Left ventricle myocardium superior (tissue), 1 donor: ENCODE measurements at regions not wholly inside any gene's neighbourhood (a gene's known extent, or its start where the extent isn't known, plus 50 kb on each side); places are given as distances from the start of the nearest gene placed in this dataset.

Experiments
- ATAC-seq: fragments of 200-7000 bp; cut with Tn5 transposase; one replicate; pipeline ENCODE4 v1.9.1; 2020; ENCODE audit warnings: mild to moderate bottlenecking, moderate library complexity
- DNase-seq: peaks from one replicate; pipeline ENCODE4 v3.0.0-alpha.2; 2020
- intact Hi-C: fragments of 100-400 bp; cut with micrococcal nuclease; formaldehyde crosslinking; loops from one replicate; pipeline ENCODE4 v1.11.0; 2022
- donor health status: DM: no; HTN: yes; CAD: no; lungs with severe emphysema.

DNA sequence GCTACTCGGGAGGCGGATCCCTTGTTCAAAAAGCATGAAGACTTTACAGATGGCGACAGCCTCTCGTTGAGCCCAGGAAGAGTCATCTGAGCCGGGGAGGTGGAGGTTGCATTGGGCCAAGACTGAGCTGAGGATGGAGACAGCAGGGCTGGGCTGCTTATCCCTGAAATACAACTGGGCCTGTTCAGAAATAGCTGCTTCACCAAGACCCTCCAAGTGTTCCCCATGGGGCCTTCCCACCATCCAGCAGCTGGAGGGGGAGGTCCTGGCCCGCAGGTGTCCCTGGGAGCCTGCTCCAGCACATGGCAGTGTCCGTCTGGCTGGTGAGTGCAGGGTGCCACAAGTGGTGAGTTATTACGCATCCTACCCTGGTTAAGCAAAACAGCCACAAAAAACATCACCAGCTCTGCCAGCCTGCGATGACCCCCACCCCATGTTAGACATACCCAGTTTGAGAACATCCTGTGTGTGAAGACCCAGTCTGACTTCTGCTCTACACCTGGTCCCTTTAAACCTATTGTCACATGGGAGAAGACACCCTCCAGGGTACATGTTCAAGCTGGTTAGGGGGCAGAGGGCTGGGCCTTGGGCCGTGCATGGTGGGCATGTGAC, 93.1 kb upstream of the TMPRSS2 start:
- intact Hi-C loops, result no loop called here
- ATAC-seq, result no peak

DNA sequence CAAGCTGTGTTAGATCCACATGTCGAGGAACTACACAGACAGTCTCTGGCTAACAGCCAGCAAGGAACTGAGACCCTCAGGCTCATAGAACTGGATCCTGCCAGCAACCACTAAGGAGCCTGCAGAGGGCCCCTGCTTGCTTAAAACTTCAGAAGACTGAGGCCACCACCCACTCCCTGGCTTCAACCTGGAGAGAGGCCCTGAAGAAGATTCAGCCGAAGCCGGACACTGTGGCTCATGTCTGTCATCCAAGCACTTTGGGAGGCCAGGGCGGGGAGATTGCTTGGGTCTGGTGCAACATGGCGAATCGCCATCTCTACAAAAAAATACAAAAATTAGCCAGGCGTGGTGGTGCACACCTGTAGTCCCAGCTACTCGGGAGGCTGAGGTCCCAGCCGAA, 92.6 kb upstream of the TMPRSS2 start:
- no peak for ATAC-seq
- no peak for DNase-seq
- intact Hi-C loops, result no loop called here

More for the DNA sequence above, 93.1 kb upstream of the TMPRSS2 start:
- DNase-seq, result no peak

DNA sequence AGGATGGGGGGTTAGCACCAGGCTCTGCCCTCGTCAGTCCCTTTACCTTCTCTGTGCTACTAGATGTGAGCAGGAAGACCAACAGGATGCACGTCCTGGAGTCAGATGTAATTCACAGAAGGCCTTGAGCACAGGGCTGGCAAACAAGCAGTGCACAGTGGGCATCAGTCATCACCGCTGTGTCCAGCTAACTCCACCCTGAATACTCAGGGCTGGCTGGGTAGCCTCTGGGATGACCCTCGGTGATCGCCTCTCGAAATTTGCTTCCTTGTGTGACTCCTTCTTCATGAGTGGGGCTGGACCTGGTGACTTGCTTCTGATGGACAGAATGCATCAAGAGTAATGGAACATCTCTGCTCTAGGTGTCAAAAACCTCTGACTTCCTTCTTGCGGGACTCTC, 92.2 kb upstream of the TMPRSS2 start:
- ATAC-seq, result no peak
- intact Hi-C loops, result no loop called here
- no peak for DNase-seq

DNA sequence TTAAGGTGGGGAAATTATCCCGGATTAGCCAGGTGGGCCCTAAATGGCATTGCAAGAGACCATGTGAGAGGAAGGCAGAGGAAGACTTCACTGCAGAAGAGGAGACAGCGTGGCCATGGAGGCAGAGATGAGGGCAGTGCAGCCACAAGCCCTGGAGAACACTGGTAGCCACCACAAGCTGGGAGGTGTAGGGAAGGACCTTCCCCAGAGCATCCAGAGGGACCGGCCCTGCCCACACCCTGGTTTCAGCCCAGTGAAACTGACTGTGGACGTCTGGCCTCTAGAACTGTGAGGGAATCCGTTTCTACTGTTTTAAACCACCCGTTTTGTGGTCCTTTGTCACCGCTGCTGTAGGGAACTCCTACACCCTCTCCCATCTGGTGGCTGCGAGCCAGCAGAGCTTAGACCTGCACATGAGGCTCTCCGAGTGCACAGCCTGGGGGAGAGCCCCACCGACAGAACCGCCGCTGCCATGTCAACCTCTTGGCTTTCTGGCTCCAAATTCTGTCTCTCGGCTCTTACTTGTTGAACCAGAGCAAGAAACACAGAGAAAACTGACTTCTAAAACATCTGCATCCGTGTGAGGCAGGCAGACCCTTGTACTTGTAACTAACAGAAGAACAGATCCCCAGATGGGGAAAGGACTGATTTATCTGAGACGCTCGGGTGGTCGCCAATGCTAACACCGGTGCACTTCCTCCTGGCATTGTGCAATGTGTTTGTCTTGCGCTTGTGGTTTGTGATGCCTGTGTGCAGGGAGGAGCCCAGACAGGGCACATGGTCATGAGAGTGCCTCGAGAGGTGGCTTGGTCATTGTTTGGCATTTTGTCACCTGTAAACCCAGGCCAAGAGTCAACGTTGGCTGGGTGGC, 90.8 kb upstream of the TMPRSS2 start:
- intact Hi-C loops, result no loop called here
- ATAC-seq (no peak), DNase-seq (no peak)

DNA sequence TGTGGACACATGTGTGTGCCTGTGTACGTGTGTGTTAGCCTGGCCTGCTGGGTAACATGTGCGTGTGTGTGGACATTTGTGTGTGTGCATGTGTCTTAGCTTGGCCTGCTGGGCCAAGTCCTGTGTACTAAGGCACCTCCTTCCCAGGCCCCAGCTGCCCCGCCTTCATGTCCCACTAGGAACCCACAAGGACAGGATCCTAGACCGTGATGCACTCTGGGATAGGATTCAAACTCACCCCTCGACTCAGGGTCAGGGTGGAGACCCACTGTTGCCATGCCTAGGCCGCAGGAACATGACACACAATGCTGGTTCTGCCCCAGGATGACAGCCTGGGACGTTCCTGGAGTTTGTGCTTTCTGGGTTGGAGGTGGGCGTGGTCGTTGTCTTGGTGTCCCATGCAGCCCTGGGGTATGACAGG, 89.9 kb upstream of the TMPRSS2 start:
- ATAC-seq, result no peak
- intact Hi-C loops, result no loop called here
- no peak for DNase-seq

DNA sequence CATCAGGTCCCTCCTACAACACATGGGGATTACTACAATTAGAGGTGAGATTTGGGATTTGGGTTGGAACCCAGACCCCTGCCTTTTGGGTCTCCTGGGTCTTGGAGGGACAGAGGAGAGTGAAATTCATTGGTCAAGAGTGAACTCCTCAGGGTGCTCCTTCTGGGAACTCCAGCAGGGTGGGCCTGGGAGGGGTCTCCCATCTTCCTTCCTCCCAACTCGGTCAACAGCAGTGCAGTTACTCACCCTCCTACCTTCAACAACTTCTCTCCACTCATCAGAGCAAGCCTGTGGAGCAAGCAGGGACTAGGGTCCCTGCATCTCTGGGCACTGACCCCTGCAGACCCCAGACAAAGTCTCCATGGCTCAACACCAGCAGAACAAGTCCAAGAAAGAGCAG, 89.3 kb upstream of the TMPRSS2 start:
- intact Hi-C loops, result no loop called here
- no peak for ATAC-seq
- no peak for DNase-seq

DNA sequence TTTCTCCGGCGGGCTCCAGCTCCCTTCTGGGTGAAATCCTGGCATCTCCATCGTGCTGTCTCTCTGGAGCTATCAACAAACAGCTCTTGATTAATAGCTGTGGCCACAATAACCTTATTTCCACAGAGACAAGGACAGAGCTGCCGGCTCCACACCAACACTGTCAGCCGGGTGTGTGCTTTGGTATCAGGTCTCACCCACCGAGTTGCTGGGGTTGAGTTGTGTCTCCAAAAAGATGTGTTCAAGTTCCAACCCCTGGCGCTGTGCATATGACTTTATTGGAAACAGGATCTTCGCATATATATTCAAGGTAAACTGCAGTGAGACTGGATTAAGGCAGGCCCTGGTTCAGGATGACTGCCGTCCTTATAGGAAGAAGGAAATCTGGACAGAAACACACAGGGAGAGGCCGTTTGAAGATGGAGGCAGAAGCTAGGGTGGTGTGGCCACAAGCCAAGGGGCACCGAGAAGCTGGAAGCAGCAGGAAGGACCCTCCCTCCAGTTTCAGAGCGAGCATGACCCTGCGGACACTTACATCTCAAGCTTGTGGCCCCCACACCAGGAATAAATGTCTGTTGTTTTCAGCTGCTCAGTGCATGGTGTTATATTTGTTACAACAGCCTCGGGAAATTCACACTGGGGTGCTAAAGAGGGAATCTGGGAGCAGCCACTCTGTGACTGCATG, 88.4 kb upstream of the TMPRSS2 start:
- DNase-seq, result no peak
- intact Hi-C loops, result no loop called here

DNA sequence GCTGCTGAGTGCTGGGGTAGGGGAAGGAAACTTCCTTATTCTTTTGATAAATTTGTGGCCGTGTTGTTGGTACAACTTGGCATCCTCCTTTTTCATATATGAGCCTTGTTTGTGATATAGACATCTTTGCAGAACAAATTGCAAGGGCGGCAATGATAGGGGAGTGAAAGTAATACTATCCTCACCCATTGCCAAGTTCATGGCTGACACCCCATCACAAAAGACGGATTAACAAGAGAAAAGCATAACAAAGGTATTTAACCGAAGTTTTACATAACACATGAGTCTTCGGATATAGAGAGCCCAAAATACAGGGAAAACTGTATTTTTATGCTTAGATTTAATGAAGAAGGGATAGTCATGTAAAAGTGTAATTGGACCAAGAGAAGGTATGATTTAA, 86.3 kb upstream of the TMPRSS2 start:
- ATAC-seq, result no peak
- intact Hi-C loops, result no loop called here
- no peak for DNase-seq

More for the DNA sequence above, 88.4 kb upstream of the TMPRSS2 start:
- ATAC-seq, result no peak

DNA sequence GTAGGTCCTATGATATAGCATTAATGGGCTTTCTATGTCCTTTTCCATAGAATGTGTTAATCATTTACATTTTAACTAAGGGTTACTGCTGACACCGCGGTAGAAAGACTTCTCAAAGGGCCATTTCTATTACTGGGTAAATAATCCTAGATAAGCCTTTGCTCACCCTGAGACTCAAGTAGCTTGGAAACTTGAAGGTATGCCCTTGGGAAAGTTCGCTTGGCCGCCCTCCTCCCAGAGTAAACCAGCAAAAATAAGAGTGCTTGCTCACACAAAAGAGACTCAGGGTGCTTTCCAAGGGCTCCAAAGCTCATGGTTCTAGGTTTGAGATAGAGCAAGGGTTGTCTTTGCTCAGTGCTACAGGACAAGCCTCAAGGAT, 85.8 kb upstream of the TMPRSS2 start:
- intact Hi-C loops, result no loop called here
- no peak for ATAC-seq
- no peak for DNase-seq

DNA sequence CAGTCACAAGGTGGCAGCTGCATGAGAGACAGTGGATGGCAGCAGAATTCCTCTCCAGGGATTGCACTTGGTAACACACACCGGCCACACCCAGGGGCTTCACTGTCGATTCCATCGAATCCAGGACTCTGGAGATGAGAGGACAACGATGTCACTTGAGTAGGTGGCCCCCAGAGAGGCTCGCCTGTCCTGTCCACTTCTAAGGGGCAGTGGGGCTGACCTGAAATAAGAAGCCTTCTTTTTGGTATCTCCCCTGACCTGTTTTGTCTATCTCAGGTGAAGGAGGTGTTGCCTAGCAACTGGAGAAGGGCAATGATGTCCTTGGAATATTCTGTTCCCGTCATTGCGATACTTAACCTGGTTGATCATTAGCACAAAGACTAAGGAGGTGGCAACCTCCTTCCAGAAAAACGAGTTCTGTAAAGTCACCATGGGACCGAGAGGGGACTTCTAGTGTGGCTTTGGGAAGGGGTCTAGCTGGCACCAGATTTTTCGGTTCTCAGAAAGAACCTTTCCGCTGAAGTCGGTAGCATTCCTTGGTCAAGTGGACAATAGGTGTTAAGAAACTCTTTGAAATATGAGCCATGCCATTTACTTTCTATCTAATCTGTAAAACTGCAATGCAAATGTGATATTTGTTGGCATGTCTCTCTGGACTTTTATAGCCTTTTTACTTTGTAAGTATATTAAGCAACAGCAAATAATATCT, 85.2 kb upstream of the TMPRSS2 start:
- intact Hi-C loops, result no loop called here
- no peak for ATAC-seq
- DNase-seq, result no peak

DNA sequence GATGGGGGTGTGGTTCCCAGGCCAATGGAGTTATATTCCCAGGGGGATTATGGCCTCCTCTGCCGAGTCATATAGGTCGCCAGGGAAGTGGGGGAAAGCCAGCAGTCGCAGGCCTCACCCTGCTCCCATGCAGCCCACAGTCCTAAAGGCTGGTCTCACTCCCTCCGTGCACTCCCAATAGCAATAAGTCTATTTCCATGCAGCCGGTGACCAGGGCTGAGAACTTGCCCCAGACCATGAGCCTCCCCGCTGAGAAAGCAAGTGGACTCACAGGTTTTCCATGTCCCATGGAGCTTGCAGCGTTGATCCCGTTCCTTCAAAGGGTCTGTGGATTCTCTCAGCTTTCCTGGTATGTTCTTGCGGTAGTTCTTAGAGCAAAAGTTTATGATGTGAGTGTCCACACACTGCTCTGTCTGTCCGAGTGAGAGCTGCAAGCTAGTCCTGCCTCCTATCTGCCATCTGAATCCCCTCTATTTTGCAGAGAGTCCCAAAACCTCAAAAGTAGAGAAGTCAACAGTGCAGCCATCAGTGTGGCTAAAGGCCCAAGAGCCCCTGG, 81.7 kb upstream of the TMPRSS2 start:
- intact Hi-C loops, result no loop called here
- ATAC-seq, result no peak

DNA sequence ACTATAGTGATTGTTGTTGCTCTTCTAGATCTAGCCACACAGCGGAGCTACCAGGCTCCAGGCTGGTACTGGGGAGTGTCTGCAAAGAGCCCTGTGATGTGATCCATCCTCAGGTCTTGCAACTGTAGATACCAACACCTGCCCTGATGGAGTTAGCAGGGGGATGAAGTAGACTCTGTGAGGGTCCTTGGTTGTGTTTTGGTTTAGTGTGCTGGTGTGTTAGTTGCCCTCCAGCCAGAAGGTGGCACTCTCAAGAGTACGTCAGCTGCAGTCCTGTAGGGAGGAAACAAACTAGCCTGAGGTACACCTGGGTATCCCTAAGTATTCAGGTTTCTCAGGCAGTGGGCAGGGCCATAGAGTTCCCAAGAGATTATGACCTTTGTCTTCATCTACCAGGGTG, 81.2 kb upstream of the TMPRSS2 start:
- no peak for ATAC-seq
- no peak for DNase-seq
- intact Hi-C loops, result no loop called here

More for the DNA sequence above, 81.7 kb upstream of the TMPRSS2 start:
- DNase-seq, result no peak

DNA sequence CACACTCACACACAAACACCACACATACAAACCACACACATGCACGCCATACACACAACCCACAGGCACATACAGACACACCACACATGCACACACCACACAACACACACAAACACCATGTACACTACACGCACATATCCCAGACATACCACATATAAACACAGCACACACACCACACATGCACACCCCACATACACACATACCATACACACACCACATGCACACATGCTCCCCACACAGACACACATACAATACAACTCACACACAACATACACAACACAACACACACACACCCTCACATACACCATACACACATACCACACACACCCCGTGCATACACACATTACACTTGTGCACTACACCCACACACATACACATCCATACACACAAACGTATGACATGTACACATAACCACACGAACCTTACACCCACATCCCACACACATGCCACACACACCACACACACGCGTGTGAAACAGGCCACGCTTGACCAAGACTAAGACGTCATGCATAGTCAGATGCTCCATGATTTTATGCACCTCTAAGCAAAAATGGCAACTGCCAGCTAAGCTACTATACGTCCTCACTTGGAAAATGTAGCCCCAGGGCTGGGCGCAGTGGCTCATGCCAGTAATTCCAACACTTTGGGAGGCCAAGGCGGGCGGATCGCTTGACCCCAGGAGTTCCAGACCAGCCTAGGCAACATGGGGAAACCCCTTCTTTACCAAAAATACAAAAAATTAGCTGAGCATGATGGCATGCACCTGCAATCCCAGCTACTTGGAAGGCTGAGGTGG, 77.4 kb upstream of the TMPRSS2 start:
- intact Hi-C loops, result no loop called here
- DNase-seq (no peak), ATAC-seq (no peak)

DNA sequence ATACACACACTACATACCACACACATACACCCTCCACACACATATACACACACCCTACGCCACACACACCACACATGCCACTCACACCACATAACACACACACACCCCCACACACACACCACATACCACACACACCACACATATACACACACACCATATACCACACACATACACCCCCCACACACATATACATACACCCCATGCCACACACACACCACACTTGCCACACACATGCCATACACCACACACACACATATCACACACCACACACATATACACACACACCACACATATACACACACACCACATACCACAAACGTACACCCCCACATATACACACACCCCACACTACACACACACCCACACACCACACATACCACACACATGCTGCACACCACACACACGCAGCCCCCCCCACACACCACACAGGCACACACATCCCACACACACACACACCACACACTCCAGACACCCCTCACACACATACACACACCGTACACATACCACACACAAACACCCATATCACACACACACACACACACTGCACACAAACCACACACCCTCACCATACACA, 76.7 kb upstream of the TMPRSS2 start:
- intact Hi-C loops, result no loop called here
- ATAC-seq, result no peak

DNA sequence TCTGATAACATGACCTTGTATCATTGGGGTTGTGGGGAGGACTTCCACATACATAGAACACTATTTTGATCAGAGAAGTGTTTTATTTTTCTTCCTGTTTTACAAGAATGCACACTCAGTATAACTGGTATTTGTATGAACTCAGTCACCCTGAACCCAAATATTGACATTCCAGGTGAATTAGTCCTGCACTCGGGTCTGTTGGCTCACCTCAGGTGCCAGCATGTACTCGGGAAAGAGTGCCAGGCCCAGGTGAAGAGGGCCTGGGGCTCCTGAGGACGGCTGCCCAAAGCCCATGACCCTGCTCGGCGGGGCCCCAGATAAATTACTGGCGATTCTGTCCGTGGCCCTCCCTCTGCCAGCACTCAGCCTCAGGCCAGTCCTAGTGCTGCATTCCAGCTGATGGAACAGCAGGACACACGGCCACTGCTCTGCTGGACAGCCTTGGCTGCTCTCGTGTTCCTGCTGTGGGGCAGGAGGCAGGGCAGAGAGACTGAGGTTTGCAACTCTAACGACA, 75.4 kb upstream of the TMPRSS2 start:
- ATAC-seq (no peak), DNase-seq (no peak)
- intact Hi-C loops, result no loop called here

More for the DNA sequence above, 76.7 kb upstream of the TMPRSS2 start:
- DNase-seq, result no peak

DNA sequence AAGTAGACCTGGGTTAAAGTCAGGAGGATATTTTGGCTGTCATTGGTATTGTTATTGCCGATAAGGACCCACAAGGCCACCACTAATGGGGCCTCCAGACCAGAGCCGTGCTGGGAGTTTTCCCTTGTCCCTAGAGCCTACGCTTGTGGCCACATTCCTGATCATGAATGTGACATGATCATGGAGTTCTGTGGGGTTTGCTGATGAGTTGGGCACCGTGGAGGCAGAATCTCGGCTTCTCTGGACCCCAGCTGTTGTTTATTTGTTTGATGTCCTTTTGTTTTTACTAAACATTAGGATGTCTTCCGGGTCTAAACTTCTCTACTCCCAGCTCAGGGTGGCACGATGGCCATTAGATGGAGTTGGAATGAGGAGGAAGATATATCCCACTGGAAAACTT, 74.9 kb upstream of the TMPRSS2 start:
- DNase-seq (no peak), ATAC-seq (no peak)
- intact Hi-C loops, result no loop called here

DNA sequence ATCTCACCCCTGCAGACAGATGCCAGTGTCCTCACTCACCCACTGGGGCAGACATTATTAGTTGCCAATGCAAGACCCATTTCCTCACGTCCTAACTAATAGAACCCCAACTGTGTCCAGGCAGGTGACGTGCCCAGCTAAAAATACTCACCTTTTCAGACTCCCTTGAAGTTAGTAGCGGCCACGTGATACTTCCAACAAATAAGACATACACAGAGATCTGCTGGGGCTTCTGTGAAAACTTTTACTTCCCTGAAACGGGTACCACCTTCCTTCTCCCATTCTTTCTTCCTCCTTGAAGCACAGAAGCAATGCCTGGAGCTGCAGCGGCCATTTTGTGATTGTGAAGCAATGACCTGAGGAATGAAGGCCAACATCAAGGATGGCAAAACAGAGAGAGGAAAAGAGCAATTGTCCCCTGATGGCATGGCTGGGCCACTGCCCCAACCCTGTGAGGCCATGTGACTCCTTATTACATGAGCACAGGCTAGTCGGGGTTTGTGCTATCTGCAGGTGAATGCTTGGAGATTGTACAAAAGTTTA, 74.4 kb upstream of the TMPRSS2 start:
- DNase-seq (no peak), ATAC-seq (no peak)
- intact Hi-C loops, result no loop called here
